Ammon's horn (tissue), 1 donor: ENCODE measurements at regions not wholly inside any gene's neighbourhood (a gene's known extent, or its start where the extent isn't known, plus 50 kb on each side); places are given as distances from the start of the nearest gene placed in this dataset.
A peak's percentile ranks its signal among the peaks of the same experiment; 100 is the strongest.

ENCODE experiments used
- DNase-seq: peaks from one replicate; pipeline ENCODE4 v3.0.0-alpha.2; 2016; ENCODE audit warnings: low spot score

GRCh38 chr7:424301-424935, 95.2 kb downstream of the PDGFA start:
- DNase-seq = no peak

DNA sequence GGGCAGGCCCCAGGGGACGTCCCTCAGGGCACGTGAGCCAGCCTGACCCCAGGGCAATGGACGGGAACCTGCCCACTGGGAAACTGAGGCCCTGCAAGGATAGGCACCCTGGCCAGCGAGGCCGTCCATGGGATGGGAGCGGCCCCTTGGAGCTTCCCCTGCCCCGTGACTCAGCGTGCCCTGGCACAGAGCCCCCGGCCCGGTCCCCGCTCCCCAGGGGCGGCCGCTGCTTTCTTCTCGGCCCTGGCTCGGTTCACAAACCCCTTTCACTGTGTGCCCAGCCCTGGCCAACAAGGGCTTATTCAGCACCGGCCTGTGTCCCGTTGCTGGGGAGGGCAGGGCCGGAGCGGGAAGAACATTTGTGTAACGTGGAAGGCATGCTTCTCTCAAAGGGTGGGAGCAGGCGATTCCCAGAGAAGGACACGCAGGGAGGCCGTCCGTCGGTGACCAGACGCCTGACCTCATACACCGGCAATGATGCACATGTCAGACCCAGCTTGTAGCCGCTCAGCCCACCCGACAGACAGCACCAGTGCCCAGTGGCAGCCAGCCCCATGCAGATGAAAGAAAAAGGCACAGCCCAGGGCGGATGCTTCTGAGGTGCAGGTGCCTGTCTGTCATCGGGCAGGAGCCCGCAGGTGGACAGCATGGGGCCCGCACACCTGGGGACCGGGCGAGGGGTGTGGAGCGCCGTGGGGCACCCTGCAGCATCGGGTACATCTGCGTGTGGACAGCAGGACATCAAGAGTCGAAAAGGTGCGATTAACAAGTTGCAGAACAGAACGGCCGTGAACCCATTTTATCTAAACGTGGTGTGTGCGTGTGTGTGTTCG, 94.5 kb downstream of the PDGFA start:
- DNase-seq = peak; percentile 84

DNA sequence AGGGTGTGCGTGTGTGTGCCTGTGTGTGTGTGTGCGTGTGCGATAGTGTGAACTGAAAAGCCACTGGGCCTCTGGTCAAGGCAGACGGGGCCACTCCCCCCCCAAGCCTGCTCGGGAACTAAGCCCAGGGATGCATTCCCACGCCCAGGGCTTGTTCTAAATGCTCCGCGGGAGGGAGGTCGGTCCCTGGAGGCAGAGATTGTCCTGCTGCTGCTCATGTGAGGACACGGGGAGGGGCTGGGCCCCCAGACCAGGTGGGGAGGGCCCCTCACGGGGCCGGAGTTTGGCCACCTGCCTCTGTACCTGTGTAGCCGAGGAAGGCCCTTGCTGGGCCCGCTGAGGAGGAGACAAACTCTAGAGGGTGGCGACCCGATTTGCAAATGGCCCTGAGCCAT, 93.9 kb downstream of the PDGFA start:
- peak; percentile 43 for DNase-seq

DNA sequence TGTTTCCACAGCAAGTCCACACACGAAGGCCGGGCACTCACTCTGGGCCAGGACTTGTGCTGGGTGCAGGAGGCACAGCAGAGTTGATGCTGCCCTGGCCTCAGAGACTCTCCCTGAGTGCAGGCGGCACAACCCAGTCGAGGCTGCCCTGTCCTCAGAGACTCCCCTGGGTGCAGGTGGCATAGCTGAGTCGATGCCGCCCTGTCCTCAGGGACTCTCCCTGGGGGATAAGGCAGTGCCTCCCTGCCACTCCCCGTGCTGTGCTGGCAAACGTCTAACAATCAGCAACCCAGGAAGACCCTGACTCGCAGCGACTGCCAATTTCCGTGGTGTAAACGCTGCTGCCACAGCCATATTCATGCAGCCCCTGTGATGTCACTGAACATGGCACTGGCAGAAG, 93.1 kb downstream of the PDGFA start:
- DNase-seq = no peak

DNA sequence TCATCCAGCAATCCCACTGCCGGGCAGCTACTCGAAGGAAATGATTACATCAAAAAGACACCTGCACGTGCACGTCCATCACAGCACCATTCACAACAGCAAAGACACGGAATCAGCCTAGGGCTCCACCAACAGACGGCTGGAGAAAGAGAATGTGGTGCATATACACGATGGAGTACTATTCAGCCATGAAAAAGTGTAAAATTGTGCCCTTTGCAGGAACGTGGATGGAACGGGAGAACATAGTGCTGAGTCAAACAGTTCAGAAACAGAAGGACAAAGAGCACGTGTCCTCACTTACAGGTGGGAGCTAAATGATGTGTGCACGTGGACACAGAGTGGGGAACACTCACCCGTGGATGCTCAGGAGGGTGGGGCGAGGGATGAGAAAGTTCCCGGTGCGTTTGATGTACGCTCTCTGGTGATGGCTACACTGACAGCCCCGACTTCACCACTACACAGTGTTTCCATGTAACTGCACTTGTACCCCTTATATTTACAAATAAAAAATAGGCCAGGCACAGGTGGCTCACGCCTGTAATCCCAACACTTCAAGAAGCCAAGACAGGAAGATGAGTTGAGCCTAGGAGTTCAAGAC, 92.0 kb downstream of the PDGFA start:
- DNase-seq = no peak

DNA sequence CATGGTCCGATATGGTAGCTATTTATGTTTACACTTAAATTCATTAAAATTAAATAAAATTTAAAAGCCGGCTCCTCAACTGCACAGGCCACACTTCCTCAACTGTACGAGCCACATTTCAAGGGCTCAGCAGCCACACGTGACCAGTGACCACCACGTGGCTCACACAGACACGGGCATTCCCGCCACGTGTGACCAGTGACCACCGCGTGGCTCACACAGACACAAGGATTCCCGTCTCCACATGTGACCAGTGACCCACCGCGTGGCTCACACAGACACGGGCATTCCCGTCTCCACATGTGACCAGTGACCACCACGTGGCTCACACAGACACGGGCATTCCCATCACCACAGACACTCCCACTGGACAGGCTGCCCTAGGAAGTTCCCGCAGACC, 91.3 kb downstream of the PDGFA start:
- DNase-seq = no peak

DNA sequence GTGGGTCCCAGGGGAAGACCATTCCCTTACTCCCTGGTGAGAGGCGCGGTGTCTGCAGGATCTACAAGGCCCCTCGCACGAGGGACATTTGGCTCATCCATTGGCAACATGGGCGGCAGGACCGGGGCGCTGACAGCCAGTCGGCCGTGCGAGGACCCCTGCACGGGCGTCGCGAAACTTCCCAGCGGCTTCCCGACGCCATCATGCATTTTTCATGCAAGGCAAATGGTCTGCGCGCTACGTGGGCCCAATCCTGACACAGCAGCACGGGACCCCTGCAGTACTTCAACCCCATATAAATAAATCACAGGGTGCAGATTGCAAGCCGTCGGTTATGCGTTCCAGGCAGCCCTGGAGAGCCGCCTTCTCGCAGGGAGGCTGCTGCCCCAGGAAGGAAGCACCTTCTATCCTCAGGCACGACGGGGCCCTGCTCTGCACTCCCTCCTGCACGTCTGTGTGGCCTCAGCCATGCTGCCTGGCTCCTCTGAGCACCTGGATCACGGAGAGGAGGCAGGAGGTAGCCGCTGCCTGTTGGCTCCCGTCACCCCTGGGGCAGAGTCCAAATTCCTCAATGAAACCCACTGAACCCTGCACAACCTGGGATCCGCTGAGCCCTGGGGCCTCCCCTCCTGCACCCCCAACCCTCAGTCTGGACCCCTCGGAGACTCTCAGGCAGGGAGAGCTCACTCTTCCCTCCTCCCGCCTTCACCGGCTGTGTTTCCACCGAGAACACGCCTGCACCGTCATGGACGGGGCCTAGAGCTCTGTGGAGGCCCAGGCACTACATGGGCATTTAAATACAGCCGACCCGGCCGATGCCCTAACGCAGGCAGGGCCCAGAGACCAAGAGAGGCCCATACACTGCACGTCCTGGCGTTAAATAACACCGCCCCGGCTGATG, 90.5 kb downstream of the PDGFA start:
- no peak for DNase-seq

GRCh38 chr7:429828-430180, 89.8 kb downstream of the PDGFA start:
- DNase-seq = no peak

DNA sequence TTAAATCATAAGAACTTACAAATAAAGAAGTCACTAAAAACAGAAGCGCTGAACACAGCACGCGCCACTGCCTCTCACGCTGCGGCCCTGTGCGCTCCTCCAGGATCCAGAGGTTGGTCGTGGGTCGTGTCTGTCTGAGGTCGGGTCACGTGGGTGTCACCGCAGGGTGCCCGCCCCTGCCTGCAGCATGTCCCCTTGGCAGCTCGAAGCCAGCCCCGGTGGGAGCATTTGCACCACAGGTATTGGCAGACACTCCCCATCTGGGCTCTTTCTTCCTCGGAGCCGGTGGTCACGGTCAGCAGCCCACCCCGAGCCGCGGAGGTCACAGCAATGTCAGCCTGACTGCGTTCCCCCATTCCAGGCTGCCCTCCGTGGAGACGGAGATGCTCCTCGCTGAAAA, 88.6 kb downstream of the PDGFA start:
- DNase-seq = no peak

GRCh38 chr7:431658-432111, 88.0 kb downstream of the PDGFA start:
- DNase-seq = peak; percentile 86

DNA sequence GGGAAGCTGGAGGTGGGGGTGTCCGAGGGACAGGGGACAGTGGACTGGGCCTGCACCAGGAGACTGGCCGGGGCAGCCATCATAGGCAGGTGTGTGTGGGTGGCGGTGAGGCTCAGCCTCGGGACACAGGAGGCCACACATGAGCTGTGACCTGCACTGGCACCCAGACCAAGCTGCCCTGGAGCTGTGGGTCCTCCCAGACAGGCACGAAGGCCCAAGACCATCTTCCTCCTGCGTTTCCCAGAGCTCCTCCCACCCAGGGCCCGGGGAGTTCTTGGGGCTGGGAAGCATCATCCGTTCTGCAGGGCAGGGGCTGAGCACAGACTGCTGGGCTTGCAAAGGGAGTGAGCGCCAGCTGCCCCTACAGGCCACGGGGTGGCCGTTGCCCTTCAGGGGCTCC, 87.4 kb downstream of the PDGFA start:
- DNase-seq = no peak

DNA sequence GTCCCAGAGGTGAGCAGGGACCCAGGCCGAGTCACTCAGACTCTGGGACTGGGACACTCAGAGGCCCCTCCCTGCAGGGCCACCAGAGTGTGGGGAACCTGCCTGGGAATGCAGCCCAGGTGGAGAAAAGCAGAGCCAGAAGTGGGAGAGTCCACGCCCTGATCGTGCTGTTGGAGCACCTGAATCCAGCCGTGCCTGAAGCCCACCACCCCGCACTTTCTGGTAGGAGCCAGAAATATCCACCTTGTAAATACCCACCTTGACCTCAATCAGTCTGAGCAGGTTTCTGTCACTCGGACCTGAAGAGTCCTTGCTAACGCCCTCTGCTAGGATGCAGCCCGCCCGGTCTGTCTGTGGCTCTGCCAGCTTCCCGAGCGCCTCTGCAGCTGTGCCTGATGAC, 86.7 kb downstream of the PDGFA start:
- no peak for DNase-seq

GRCh38 chr7:433558-433957, 86.1 kb downstream of the PDGFA start:
- DNase-seq = no peak

DNA sequence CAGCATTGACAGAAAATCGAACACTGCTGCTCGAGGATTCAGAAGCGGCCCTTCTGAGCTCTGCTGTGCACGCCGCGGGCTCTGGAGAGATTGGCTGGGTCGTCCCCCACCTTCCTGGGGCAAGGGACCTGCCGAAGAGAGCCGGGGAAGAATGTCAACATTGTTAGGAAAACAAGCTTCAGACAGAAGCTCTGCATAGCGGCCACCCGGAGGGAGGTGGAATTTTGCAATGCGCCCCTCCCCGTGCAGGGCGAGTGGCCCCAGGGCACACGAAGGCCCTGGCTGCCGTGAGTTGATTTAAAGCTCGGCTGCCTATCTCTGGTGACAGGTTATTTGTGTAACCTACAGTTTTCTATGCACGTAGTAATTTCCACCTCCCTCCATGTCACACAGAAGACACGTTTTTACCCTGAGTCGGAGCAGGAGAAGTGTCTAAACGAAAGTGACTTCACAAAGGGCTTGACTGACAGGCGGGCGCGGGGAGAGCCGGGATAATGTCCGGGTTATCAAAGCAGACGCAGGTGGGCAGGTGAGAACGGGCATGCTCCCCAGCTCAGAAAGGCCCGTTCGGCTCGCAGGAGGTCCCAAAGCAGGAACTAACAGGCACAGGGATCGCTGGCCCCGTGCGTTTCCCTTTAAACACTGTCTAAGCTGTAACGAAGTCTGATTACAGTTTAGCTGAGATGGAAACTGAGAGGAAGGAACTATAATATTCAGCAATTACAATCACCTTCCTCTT, 84.6 kb downstream of the PDGFA start:
- no peak for DNase-seq

GRCh38 chr7:435630-436366, 83.8 kb downstream of the PDGFA start:
- DNase-seq = no peak

GRCh38 chr7:436367-437128, 83.1 kb downstream of the PDGFA start:
- DNase-seq = no peak

- peak; percentile 36 for DNase-seq
Observed at GRCh38 chr7:437329-438251, 82.1 kb downstream of the PDGFA start.

GRCh38 chr7:438361-438760, 81.3 kb downstream of the PDGFA start:
- no peak for DNase-seq

- DNase-seq = no peak
Observed at GRCh38 chr7:438916-439315, 80.7 kb downstream of the PDGFA start.
